CD14-positive monocyte (primary cell): ENCODE measurements at regions not wholly inside any gene's neighbourhood (a gene's known extent, or its start where the extent isn't known, plus 50 kb on each side); places are given as distances from the start of the nearest gene placed in this dataset.

Experiments used
- DNase-seq, 3 donors: peaks; one replicate each; pipeline ENCODE4 v3.0.0-alpha.2; 2011 to 2022
- H2AFZ ChIP-seq: 2 replicates; pipeline ENCODE4 v1.6.0; 2012; ENCODE audit warnings: mild to moderate bottlenecking, low read depth, low read length, inconsistent platforms; ENCODE audit not compliant: insufficient read depth, poor library complexity, severe bottlenecking
- H3K27ac ChIP-seq, 2 donors: 1 replicate in 1 of 2; 2 replicates in 1 of 2; pipeline ENCODE4 v1.5.1; 2012 to 2013; ENCODE audit warnings: low read length in 2 of 2, control low read depth in 1 of 2, inconsistent platforms in 1 of 2, low read depth in 1 of 2, mild to moderate bottlenecking in 1 of 2
- H3K27me3 ChIP-seq, 2 donors: one replicate each; pipeline versions ENCODE4 v1.6.0 to v1.6.1; 2011 to 2013; ENCODE audit warnings: low read length in 2 of 2; ENCODE audit not compliant: control insufficient read depth in 2 of 2, insufficient read depth in 2 of 2
- H3K36me3 ChIP-seq, 2 donors: replicated peaks in 1 of 2; 1 replicate in 1 of 2; 2 replicates in 1 of 2; pipeline versions ENCODE4 v1.5.1 to v1.6.1; 2012 to 2013; ENCODE audit warnings: low read length in 2 of 2, control low read depth in 1 of 2, inconsistent platforms in 1 of 2, mild to moderate bottlenecking in 1 of 2; ENCODE audit not compliant: insufficient read depth in 2 of 2, control insufficient read depth in 1 of 2
- H3K4me1 ChIP-seq, 2 donors: 1 replicate in 1 of 2; 2 replicates in 1 of 2; pipeline versions ENCODE4 v1.5.1 to v1.6.1; 2012 to 2013; ENCODE audit warnings: low read length in 2 of 2, control low read depth in 1 of 2, inconsistent platforms in 1 of 2, mild to moderate bottlenecking in 1 of 2, moderate library complexity in 1 of 2; ENCODE audit not compliant: insufficient read depth in 2 of 2, control insufficient read depth in 1 of 2
- H3K4me2 ChIP-seq: replicated peaks from 2 replicates; pipeline ENCODE3; 2012; ENCODE audit warnings: low read length, moderate library complexity, mild to moderate bottlenecking; ENCODE audit not compliant: poor library complexity, severe bottlenecking; ENCODE audit errors: extremely low read depth
- H3K4me3 ChIP-seq, 3 experiments: fragments of 200-600 bp in 1 of 3; sonication (generic) in 1 of 3; replicated peaks in 1 of 3; 1 replicate in 2 of 3; 2 replicates in 1 of 3; pipeline ENCODE4 v1.5.1; 2011 to 2013; ENCODE audit warnings: low read length in 3 of 3, mild to moderate bottlenecking in 3 of 3, control low read depth in 2 of 3, low read depth in 2 of 3, inconsistent platforms in 1 of 3, moderate library complexity in 1 of 3
- H3K79me2 ChIP-seq: 2 replicates; pipeline ENCODE4 v1.6.0; 2012; ENCODE audit warnings: mild to moderate bottlenecking, control low read depth, inconsistent platforms, low read length, moderate library complexity; ENCODE audit not compliant: insufficient read depth
- H3K9ac ChIP-seq: 2 replicates; pipeline ENCODE4 v1.6.0; 2017; ENCODE audit warnings: low read length, mild to moderate bottlenecking; ENCODE audit not compliant: insufficient read depth, poor library complexity, severe bottlenecking
- H3K9me3 ChIP-seq, 2 donors: replicated peaks in 1 of 2; 1 replicate in 1 of 2; 2 replicates in 1 of 2; pipeline versions ENCODE4 v1.5.1 to v1.6.1; 2012 to 2013; ENCODE audit warnings: low read length in 2 of 2, control low read depth in 1 of 2; ENCODE audit not compliant: control insufficient read depth in 1 of 2, insufficient read depth in 1 of 2
- H4K20me1 ChIP-seq: 2 replicates; pipeline ENCODE4 v1.6.0; 2012; ENCODE audit warnings: mild to moderate bottlenecking, low read length, control low read depth, moderate library complexity; ENCODE audit not compliant: insufficient read depth
- H3K27ac Mint-ChIP-seq, 7 donors: one replicate each; pipeline ENCODE4 v1.8.0; 2020; ENCODE audit warnings: mild to moderate bottlenecking in 7 of 7, mixed read lengths in 7 of 7, moderate library complexity in 6 of 7, inconsistent platforms in 2 of 7
- H3K27me3 Mint-ChIP-seq, 3 donors: one replicate each; pipeline ENCODE4 v1.8.0; 2021 to 2022; ENCODE audit warnings: low read depth in 3 of 3, mild to moderate bottlenecking in 3 of 3, mixed read lengths in 3 of 3, moderate library complexity in 3 of 3, inconsistent platforms in 1 of 3
- H3K36me3 Mint-ChIP-seq, 2 donors: one replicate each; pipeline ENCODE4 v1.8.0; 2020; ENCODE audit warnings: mixed read lengths in 2 of 2, inconsistent platforms in 1 of 2, mild to moderate bottlenecking in 1 of 2
- H3K4me1 Mint-ChIP-seq: one replicate; pipeline ENCODE4 v1.8.0; 2020; ENCODE audit warnings: mild to moderate bottlenecking, mixed read lengths
- H3K4me3 Mint-ChIP-seq, 2 donors: one replicate each; pipeline ENCODE4 v1.8.0; 2020; ENCODE audit warnings: mild to moderate bottlenecking in 2 of 2, mixed read lengths in 2 of 2, moderate library complexity in 1 of 2
- H3K9me3 Mint-ChIP-seq, 7 donors: one replicate each; pipeline ENCODE4 v1.8.0; 2020 to 2022; ENCODE audit warnings: mixed read lengths in 7 of 7, mild to moderate bottlenecking in 6 of 7, moderate library complexity in 6 of 7, inconsistent platforms in 2 of 7
- WGBS: methylation state at CpG from one replicate; pipeline ENCODE4 v1.1.5; 2013; ENCODE audit warnings: missing lambda C conversion rate; ENCODE audit not compliant: insufficient coverage; 5-methylcytosine and 5-hydroxymethylcytosine counted together
- intact Hi-C, 2 donors: fragments of 100-400 bp; cut with micrococcal nuclease; formaldehyde crosslinking; loops; one replicate each; pipeline versions ENCODE4 v1.15.0 to v1.15.1; 2023
- TF ChIP-seq, protein P1 (sequence below): fragments of 200-600 bp; IDR thresholded peaks from one replicate; pipeline ENCODE4 v1.8.0; 2022; ENCODE audit warnings: antibody characterized with exemption, mild to moderate bottlenecking

DNA sequence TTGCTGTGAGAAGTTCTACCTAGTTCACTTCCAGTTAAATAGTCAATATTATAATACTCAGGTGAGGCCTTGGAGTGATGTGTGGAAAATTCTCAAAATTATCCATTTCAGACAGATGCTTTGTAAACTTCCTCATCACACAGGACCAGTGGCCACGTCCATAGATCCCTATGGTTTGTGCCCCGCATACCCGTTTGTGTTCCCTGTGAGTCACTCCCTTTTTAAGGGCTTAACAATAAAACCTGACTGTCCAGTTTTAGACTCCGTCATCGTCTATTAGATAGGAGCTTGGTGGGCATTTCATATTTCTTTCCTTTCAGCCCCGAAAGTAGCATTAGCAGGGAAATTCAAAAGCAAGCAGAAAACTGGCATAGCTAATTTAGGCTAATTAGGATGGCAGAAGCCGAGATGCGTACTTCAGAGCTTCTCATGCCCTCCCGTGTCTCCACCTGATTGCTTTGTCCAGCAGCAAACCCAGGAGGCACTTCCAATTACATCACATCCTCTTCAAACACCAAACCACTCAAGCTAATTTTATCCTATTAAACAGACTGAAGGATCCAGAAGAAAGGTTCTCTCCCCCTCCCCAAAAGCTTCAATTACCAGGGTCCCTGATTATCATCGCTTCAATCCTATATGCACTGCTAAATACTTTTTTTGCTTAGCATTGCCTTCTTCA, 186.6 kb upstream of the OTX2 start:
- Histone ChIP-seq H3K9ac (no peak overlapping the region), H3K4me3 (no peak overlapping the region), H4K20me1 (no peaks in the 10 kb centered on the region), H3K4me1 (no peaks in the 10 kb centered on the region), H3K79me2 (no peaks in the 10 kb centered on the region), H3K9me3 (peaks cover 0 to 4% of the 10 kb centered on the region in 2 donors), H3K27me3 (no peaks in the 10 kb centered on the region), H2AFZ (no peak overlapping the region), H3K27ac (no peak overlapping the region), H3K4me2 (no peak overlapping the region), H3K36me3 (no peaks in the 10 kb centered on the region)
- TF ChIP-seq, protein P1, sequence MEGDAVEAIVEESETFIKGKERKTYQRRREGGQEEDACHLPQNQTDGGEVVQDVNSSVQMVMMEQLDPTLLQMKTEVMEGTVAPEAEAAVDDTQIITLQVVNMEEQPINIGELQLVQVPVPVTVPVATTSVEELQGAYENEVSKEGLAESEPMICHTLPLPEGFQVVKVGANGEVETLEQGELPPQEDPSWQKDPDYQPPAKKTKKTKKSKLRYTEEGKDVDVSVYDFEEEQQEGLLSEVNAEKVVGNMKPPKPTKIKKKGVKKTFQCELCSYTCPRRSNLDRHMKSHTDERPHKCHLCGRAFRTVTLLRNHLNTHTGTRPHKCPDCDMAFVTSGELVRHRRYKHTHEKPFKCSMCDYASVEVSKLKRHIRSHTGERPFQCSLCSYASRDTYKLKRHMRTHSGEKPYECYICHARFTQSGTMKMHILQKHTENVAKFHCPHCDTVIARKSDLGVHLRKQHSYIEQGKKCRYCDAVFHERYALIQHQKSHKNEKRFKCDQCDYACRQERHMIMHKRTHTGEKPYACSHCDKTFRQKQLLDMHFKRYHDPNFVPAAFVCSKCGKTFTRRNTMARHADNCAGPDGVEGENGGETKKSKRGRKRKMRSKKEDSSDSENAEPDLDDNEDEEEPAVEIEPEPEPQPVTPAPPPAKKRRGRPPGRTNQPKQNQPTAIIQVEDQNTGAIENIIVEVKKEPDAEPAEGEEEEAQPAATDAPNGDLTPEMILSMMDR: no peak
- peaks cover 1 to 9% (median 5%) of the 10 kb centered on the region in 7 donors for H3K9me3 Mint-ChIP-seq
- H3K27me3 Mint-ChIP-seq: peaks cover 0 to 2% (median 1%) of the 10 kb centered on the region in 3 donors
- no peak overlapping the region for H3K27ac Mint-ChIP-seq
- WGBS: 69% methylated on average over 6 of the region's 10 CpGs
- no peak overlapping the region for H3K4me3 Mint-ChIP-seq
- H3K36me3 Mint-ChIP-seq: no peaks in the 10 kb centered on the region
- H3K4me1 Mint-ChIP-seq: no peaks in the 10 kb centered on the region
- intact Hi-C loops: no loop called here
- DNase-seq: no peak

DNA sequence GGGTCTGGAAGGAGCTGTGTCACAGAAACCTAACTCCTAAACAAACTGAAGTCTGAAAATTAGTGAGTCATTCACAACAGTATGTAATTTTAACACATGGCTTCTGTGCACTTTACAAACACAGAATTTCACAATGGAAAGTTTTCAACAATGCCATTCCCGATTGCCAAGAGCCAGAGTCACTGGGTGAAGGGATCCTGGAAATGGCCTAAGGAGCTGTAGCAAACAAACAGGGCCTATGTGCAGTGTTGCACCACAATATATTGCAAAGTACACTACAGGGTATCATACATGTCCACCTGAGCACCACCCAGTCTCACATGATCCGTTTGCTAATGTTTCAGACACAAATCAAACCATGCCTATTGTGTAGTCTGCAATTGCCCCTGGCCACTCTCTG, 184.7 kb upstream of the OTX2 start:
- no peak overlapping the region for H3K27ac Mint-ChIP-seq
- Histone ChIP-seq H3K36me3 (no peaks in the 10 kb centered on the region), H3K4me3 (no peak overlapping the region), H3K79me2 (no peaks in the 10 kb centered on the region), H3K9me3 (peaks cover 9 to 16% of the 10 kb centered on the region in 2 donors), H4K20me1 (no peaks in the 10 kb centered on the region), H3K4me2 (no peak overlapping the region), H2AFZ (no peak overlapping the region), H3K9ac (no peak overlapping the region), H3K27me3 (no peaks in the 10 kb centered on the region), H3K4me1 (no peaks in the 10 kb centered on the region), H3K27ac (no peak overlapping the region)
- H3K27me3 Mint-ChIP-seq: peaks cover 0 to 2% (median 1%) of the 10 kb centered on the region in 3 donors
- no peak for DNase-seq
- intact Hi-C loops: no loop called here
- peaks cover 9 to 25% (median 11%) of the 10 kb centered on the region in 7 donors for H3K9me3 Mint-ChIP-seq
- TF ChIP-seq, protein P1: no peak
- H3K4me1 Mint-ChIP-seq: no peaks in the 10 kb centered on the region
- H3K4me3 Mint-ChIP-seq: no peak overlapping the region
- no peaks in the 10 kb centered on the region for H3K36me3 Mint-ChIP-seq
- 100% methylated on average over 1 of the region's 2 CpGs for WGBS
